CD4-positive, CD25-positive, alpha-beta regulatory T cell (primary cell): ENCODE measurements at regions not wholly inside any gene's neighbourhood (a gene's known extent, or its start where the extent isn't known, plus 50 kb on each side); places are given as distances from the start of the nearest gene placed in this dataset.

ENCODE experiments used
- ATAC-seq, 2 donors: fragments of 150-1000 bp; cut with Tn5 transposase; one replicate each; pipeline ENCODE4 v1.10.0; 2021; ENCODE audit warnings: low read depth in 2 of 2, moderate number of reproducible peaks in 2 of 2, moderate library complexity in 1 of 2
- DNase-seq, 3 donors: peaks; one replicate each; pipeline versions ENCODE4 v3.0.0 to v3.0.0-alpha.2; 2012 to 2022; ENCODE audit warnings: mixed read lengths in 1 of 3
- H3K27ac ChIP-seq: one replicate; pipeline ENCODE4 v1.7.0; 2013; ENCODE audit warnings: mild to moderate bottlenecking, low read length; ENCODE audit not compliant: insufficient read depth, poor library complexity, severe bottlenecking
- H3K27me3 ChIP-seq: one replicate; pipeline ENCODE4 v1.7.0; 2013; ENCODE audit warnings: low read length; ENCODE audit not compliant: control insufficient read depth, insufficient read depth
- H3K36me3 ChIP-seq: one replicate; pipeline ENCODE4 v1.7.0; 2013; ENCODE audit warnings: mild to moderate bottlenecking, low read length, moderate library complexity; ENCODE audit not compliant: control insufficient read depth, insufficient read depth
- H3K4me1 ChIP-seq: 2 replicates; pipeline ENCODE4 v1.7.0; 2013; ENCODE audit warnings: mild to moderate bottlenecking, low read length; ENCODE audit not compliant: insufficient read depth, control insufficient read depth, poor library complexity, severe bottlenecking
- H3K4me3 ChIP-seq: one replicate; pipeline ENCODE4 v1.7.0; 2013; ENCODE audit warnings: low read depth, mild to moderate bottlenecking, low read length, moderate library complexity
- H3K9me3 ChIP-seq, 2 experiments: 1 replicate in 1 of 2; 2 replicates in 1 of 2; pipeline ENCODE4 v1.7.0; 2013; ENCODE audit warnings: low read length in 2 of 2, mild to moderate bottlenecking in 1 of 2, moderate library complexity in 1 of 2; ENCODE audit not compliant: control insufficient read depth in 2 of 2
- H3K27ac Mint-ChIP-seq, 3 donors: one replicate each; pipeline ENCODE4 v1.8.0; 2020 to 2022; ENCODE audit warnings: mild to moderate bottlenecking in 3 of 3, mixed read lengths in 3 of 3, moderate library complexity in 2 of 3
- H3K27me3 Mint-ChIP-seq: one replicate; pipeline ENCODE4 v1.8.0; 2022; ENCODE audit warnings: mild to moderate bottlenecking, mixed read lengths
- H3K36me3 Mint-ChIP-seq: one replicate; pipeline ENCODE4 v1.8.0; 2020; ENCODE audit warnings: mixed read lengths
- H3K4me1 Mint-ChIP-seq, 4 donors: one replicate each; pipeline ENCODE4 v1.8.0; 2020 to 2022; ENCODE audit warnings: mixed read lengths in 4 of 4, mild to moderate bottlenecking in 1 of 4
- H3K4me3 Mint-ChIP-seq, 4 donors: one replicate each; pipeline ENCODE4 v1.8.0; 2020 to 2022; ENCODE audit warnings: mild to moderate bottlenecking in 4 of 4, mixed read lengths in 4 of 4, moderate library complexity in 3 of 4
- H3K9me3 Mint-ChIP-seq, 7 donors: one replicate each; pipeline ENCODE4 v1.8.0; 2020 to 2022; ENCODE audit warnings: mixed read lengths in 7 of 7, mild to moderate bottlenecking in 3 of 7, moderate library complexity in 2 of 7

- Mint-ChIP-seq H3K4me1 (no peaks in the 10 kb centered on the region), H3K27ac (no peak overlapping the region), H3K4me3 (no peak overlapping the region), H3K27me3 (peaks cover 42% of the 10 kb centered on the region), H3K9me3 (no peaks in the 10 kb centered on the region), H3K36me3 (no peaks in the 10 kb centered on the region)
- Histone ChIP-seq H3K4me3 (no peak overlapping the region), H3K27ac (no peak overlapping the region), H3K4me1 (no peaks in the 10 kb centered on the region), H3K27me3 (no peaks in the 10 kb centered on the region), H3K36me3 (no peaks in the 10 kb centered on the region), H3K9me3 (no peaks in the 10 kb centered on the region)
- no peak for DNase-seq
- no peak for ATAC-seq
Measured at GRCh38 chr2:177117755-177118154, 94.8 kb upstream of the HNRNPA3 start.

- no peaks in the 10 kb centered on the region for H3K4me1 Mint-ChIP-seq
- H3K27me3 Mint-ChIP-seq, result peaks cover 42% of the 10 kb centered on the region
- Histone ChIP-seq H3K9me3 (no peaks in the 10 kb centered on the region), H3K4me1 (no peaks in the 10 kb centered on the region), H3K27ac (no peak overlapping the region), H3K27me3 (peaks cover 4% of the 10 kb centered on the region), H3K4me3 (no peak overlapping the region), H3K36me3 (no peaks in the 10 kb centered on the region)
- no peaks in the 10 kb centered on the region for H3K36me3 Mint-ChIP-seq
- no peak for DNase-seq
- ATAC-seq, result no peak
- no peak overlapping the region for H3K4me3 Mint-ChIP-seq
- H3K27ac Mint-ChIP-seq, result no peak overlapping the region
- no peaks in the 10 kb centered on the region for H3K9me3 Mint-ChIP-seq
Measured at GRCh38 chr2:177118636-177119035, 94.0 kb upstream of the HNRNPA3 start.

GRCh38 chr2:177119099-177119498 lies 93.5 kb upstream of the HNRNPA3 start:
- H3K36me3 Mint-ChIP-seq, result no peaks in the 10 kb centered on the region
- H3K27me3 ChIP-seq, result peaks cover 4% of the 10 kb centered on the region
- no peaks in the 10 kb centered on the region for H3K9me3 ChIP-seq
- no peak overlapping the region for H3K4me3 ChIP-seq
- no peak overlapping the region for H3K4me3 Mint-ChIP-seq
- H3K27me3 Mint-ChIP-seq, result peaks cover 42% of the 10 kb centered on the region
- H3K27ac ChIP-seq, result no peak overlapping the region
- no peaks in the 10 kb centered on the region for H3K4me1 ChIP-seq
- H3K27ac Mint-ChIP-seq, result no peak overlapping the region
- no peaks in the 10 kb centered on the region for H3K9me3 Mint-ChIP-seq
- ATAC-seq (no peak), DNase-seq (no peak)
- H3K4me1 Mint-ChIP-seq, result no peaks in the 10 kb centered on the region
- no peaks in the 10 kb centered on the region for H3K36me3 ChIP-seq

GRCh38 chr2:177123048-177123447 lies 89.5 kb upstream of the HNRNPA3 start:
- ATAC-seq, result no peak

GRCh38 chr2:177124371-177124770 lies 88.2 kb upstream of the HNRNPA3 start:
- Histone ChIP-seq H3K4me3 (no peak overlapping the region), H3K27ac (no peak overlapping the region), H3K27me3 (peaks cover 4% of the 10 kb centered on the region), H3K9me3 (no peaks in the 10 kb centered on the region), H3K36me3 (no peaks in the 10 kb centered on the region), H3K4me1 (no peaks in the 10 kb centered on the region)
- Mint-ChIP-seq H3K36me3 (no peaks in the 10 kb centered on the region), H3K9me3 (no peaks in the 10 kb centered on the region), H3K4me3 (no peak overlapping the region), H3K27me3 (peaks cover 19% of the 10 kb centered on the region), H3K27ac (no peak overlapping the region), H3K4me1 (no peaks in the 10 kb centered on the region)
- DNase-seq, result no peak
- ATAC-seq, result no peak

More at GRCh38 chr2:177123048-177123447, 89.5 kb upstream of the HNRNPA3 start:
- Mint-ChIP-seq H3K4me1 (no peaks in the 10 kb centered on the region), H3K9me3 (no peaks in the 10 kb centered on the region), H3K4me3 (no peak overlapping the region), H3K27ac (no peak overlapping the region), H3K36me3 (no peaks in the 10 kb centered on the region), H3K27me3 (peaks cover 19% of the 10 kb centered on the region)
- no peaks in the 10 kb centered on the region for H3K4me1 ChIP-seq
- no peak overlapping the region for H3K27ac ChIP-seq
- no peaks in the 10 kb centered on the region for H3K36me3 ChIP-seq
- H3K4me3 ChIP-seq, result no peak overlapping the region
- H3K27me3 ChIP-seq, result peaks cover 4% of the 10 kb centered on the region
- no peak for DNase-seq
- H3K9me3 ChIP-seq, result no peaks in the 10 kb centered on the region

GRCh38 chr2:177127821-177128220 lies 84.8 kb upstream of the HNRNPA3 start:
- H3K27ac ChIP-seq, result no peak overlapping the region
- H3K4me1 ChIP-seq, result no peaks in the 10 kb centered on the region
- H3K27ac Mint-ChIP-seq, result no peak overlapping the region
- H3K36me3 Mint-ChIP-seq, result no peaks in the 10 kb centered on the region
- H3K27me3 ChIP-seq, result peaks cover 6% of the 10 kb centered on the region
- DNase-seq (no peak), ATAC-seq (no peak)
- H3K9me3 ChIP-seq, result no peaks in the 10 kb centered on the region
- H3K4me1 Mint-ChIP-seq, result peaks cover 0 to 3% (median 0%) of the 10 kb centered on the region in 4 donors
- peaks cover 22% of the 10 kb centered on the region for H3K27me3 Mint-ChIP-seq
- no peak overlapping the region for H3K4me3 ChIP-seq
- peaks cover 0 to 3% (median 0%) of the 10 kb centered on the region in 7 donors for H3K9me3 Mint-ChIP-seq
- no peaks in the 10 kb centered on the region for H3K36me3 ChIP-seq
- H3K4me3 Mint-ChIP-seq, result no peak overlapping the region

- ATAC-seq, result no peak
- H3K4me3 Mint-ChIP-seq, result no peak overlapping the region
Measured at GRCh38 chr2:177129610-177130009, 83.0 kb upstream of the HNRNPA3 start.

GRCh38 chr2:177131858-177132257 lies 80.7 kb upstream of the HNRNPA3 start:
- Histone ChIP-seq H3K27ac (no peak overlapping the region), H3K27me3 (peaks cover 2% of the 10 kb centered on the region), H3K36me3 (no peaks in the 10 kb centered on the region), H3K4me3 (no peak overlapping the region), H3K9me3 (no peaks in the 10 kb centered on the region), H3K4me1 (no peaks in the 10 kb centered on the region)
- no peak for ATAC-seq
- peaks cover 0 to 3% (median 0%) of the 10 kb centered on the region in 4 donors for H3K4me1 Mint-ChIP-seq
- no peak overlapping the region for H3K4me3 Mint-ChIP-seq
- H3K9me3 Mint-ChIP-seq, result peaks cover 0 to 4% (median 0%) of the 10 kb centered on the region in 7 donors
- DNase-seq, result no peak
- no peaks in the 10 kb centered on the region for H3K36me3 Mint-ChIP-seq
- no peak overlapping the region for H3K27ac Mint-ChIP-seq
- peaks cover 43% of the 10 kb centered on the region for H3K27me3 Mint-ChIP-seq

More at GRCh38 chr2:177129610-177130009, 83.0 kb upstream of the HNRNPA3 start:
- no peaks in the 10 kb centered on the region for H3K36me3 ChIP-seq
- H3K27ac ChIP-seq, result no peak overlapping the region
- Mint-ChIP-seq H3K9me3 (peaks cover 0 to 4% (median 0%) of the 10 kb centered on the region in 7 donors), H3K36me3 (no peaks in the 10 kb centered on the region), H3K27ac (no peak overlapping the region), H3K27me3 (peaks cover 30% of the 10 kb centered on the region), H3K4me1 (peaks cover 0 to 3% (median 0%) of the 10 kb centered on the region in 4 donors)
- H3K4me3 ChIP-seq, result no peak overlapping the region
- no peak for DNase-seq
- H3K9me3 ChIP-seq, result no peaks in the 10 kb centered on the region
- H3K27me3 ChIP-seq, result peaks cover 2% of the 10 kb centered on the region
- no peaks in the 10 kb centered on the region for H3K4me1 ChIP-seq
